Stimulated activated CD8-positive, alpha-beta memory T cell treated with anti-CD3 and anti-CD28 coated beads, Interleukin-15, amount 100 ng/mL, for 4 hours (primary cell): ENCODE measurements at regions not wholly inside any gene's neighbourhood (a gene's known extent, or its start where the extent isn't known, plus 50 kb on each side); places are given as distances from the start of the nearest gene placed in this dataset.
A peak's percentile ranks its signal among the peaks of the same experiment; 100 is the strongest.
"Not testable (repeated sequence)": the region's sequence is repeated elsewhere in the genome, so short reads cannot be mapped to it uniquely, and the experiment has no call there.

Experiments used
- DNase-seq, 2 donors: peaks; one replicate each; pipeline ENCODE4 v3.0.0-alpha.2; 2020; ENCODE audit warnings: low read depth in 2 of 2

- no peak for DNase-seq
Observed at GRCh38 chr3:182626484-182627467, 166.5 kb upstream of the ATP11B start.

GRCh38 chr3:182628531-182628930, 164.8 kb upstream of the ATP11B start:
- DNase-seq: no peak

DNA sequence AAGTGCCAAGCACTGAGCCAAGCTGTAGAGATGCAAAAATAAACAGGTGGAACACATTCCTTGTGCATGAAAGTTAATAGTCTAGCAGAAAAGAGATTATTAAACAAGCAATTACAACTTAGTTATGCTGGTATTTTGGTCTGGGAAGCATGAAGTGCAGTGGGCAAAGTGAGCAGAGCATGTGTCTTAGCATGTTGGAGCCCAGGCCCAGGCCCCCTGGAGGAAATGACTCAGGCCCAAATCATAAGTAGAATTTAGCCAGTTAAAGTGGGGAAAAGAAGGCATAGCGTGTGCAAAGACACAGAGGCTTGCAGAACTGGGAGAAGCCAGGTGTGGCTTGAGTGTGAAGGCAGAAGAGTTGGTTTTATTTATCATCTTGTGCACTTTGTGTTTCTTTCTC, 163.8 kb upstream of the ATP11B start:
- DNase-seq: no peak

- DNase-seq: no peak
Observed at GRCh38 chr3:182631183-182632076, 161.9 kb upstream of the ATP11B start.

DNA sequence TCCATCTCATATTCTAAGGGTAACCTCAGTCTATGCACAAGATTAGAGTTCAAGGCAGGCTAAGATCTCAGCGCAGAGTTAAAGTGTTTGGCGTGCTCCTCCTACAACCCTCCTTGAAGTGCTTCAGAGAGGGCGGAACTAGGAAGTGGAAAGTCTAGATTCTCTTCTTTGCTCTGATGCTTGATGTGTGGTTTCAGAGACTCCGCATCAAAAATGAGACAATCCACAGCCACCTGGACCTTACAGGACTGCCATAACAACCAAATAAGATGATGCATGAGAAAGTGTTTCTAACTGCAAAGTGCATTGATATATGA, 161.3 kb upstream of the ATP11B start:
- DNase-seq: no peak

GRCh38 chr3:182633186-182633585, 160.1 kb upstream of the ATP11B start:
- DNase-seq: no peak

DNA sequence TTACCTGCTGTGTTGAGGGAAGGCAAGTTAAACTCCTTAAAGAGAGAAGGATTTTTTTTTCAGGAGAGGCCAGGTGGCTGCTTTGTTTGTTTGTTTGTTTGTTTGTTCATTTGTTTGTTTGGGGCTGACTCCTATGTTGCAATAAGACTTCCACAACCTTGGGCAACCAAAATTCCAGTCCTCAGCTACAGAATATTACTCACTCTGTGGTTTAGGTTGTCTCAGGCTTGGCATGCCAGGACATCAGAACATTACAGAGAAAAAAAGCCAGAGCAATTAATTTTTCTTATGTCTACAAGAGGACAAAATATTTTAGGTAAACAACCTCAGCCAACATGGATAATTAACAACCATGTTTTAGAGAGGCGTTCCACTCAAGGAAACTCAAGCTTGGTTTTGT, 156.7 kb upstream of the ATP11B start:
- no peak for DNase-seq

DNA sequence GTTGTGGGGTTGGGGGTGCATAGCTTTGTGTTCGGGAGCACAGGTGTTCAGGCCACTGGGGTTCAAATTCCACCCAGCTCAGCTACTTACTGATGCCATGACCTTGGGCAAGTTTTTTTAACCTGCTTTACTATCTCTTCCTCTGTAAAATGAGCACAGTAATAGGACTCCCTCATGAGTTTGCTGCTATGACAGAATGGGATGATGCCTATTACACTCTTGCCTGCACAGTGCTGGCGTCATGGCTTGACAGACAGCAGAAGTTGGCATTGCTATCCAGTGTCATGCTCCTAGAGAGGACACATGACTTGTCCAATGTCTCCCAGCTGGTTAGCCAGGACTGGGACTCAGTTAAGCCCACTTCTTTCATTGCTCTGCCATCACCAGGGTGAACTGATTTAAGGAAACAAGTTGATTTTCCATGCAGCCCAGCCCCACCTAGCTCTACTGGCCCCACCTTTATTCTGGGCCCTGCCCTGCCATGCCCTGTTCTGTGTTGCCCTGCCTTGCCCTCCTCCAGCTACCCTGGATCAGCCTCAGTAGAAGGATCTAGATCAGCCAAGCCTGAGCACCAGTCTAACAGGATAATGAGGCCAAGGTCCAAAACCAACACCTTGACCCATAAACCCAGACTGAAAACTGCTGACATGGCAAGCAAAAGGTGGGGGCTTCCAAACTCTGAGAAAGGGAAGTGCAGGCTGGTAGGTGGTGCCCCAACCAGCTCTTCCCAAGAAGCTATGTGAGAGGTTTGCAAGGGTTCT, 155.8 kb upstream of the ATP11B start:
- DNase-seq: no peak

- no peak for DNase-seq
Observed at GRCh38 chr3:182644013-182644412, 149.3 kb upstream of the ATP11B start.

DNA sequence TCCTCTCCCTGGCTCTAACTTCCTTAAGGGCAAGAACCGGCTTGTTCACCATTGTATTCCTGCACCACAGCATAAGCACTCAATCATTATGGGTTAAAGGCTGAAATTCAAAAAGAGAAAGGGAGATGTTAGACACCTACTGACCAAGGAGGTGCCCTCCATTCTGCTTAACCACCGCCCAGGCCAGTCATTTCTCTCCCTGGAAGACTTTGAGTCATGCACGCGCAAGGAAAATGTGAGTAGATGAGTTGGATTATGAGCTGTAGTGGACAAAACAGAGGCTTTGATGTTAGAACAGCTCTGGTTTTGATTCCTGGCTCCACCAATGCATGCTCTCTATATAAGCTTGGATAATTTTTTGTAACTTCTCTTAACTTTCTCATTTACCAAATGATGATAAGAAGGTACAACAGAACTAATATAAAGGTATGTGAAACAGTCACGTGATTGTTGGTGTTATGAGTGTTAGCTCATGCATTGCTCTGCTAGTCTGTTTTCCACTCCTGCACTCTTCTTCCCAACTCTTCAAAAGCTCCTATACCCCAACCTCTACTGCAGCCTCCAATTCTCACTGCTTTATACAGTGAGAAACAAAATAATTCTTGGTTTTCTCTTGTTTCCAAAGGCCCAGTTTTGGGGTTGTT, 148.4 kb upstream of the ATP11B start:
- no peak for DNase-seq

DNA sequence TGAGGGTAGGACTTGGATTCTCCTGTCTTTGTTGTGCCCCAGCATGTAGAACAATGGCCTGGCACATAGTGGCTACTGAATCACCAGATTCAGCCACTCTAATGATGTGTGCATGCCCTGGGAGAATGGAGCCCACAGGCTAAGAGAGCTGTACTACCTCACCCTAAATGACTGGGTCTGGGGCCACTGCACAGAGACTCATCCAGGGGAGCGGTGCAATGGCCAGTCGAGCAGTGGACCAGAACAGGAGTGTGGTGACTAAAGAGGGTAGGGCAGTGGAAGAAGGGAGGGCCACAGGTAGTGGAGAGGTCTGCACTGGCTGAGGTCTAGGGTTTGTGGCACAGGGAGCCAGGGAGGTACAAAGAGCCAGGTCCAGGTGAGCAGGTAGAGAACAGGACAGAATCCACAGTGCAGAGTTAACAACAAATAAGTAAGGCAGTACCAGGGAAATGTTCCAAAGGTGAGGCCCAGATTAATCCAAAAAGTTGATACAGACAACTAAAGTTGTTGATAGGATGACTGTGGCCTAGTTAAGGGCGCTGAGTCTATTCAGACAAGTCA, 142.7 kb upstream of the ATP11B start:
- no peak for DNase-seq

GRCh38 chr3:182651461-182651860, 141.8 kb upstream of the ATP11B start:
- DNase-seq: no peak

GRCh38 chr3:182653065-182653464, 140.2 kb upstream of the ATP11B start:
- DNase-seq: not testable (repeated sequence)

DNA sequence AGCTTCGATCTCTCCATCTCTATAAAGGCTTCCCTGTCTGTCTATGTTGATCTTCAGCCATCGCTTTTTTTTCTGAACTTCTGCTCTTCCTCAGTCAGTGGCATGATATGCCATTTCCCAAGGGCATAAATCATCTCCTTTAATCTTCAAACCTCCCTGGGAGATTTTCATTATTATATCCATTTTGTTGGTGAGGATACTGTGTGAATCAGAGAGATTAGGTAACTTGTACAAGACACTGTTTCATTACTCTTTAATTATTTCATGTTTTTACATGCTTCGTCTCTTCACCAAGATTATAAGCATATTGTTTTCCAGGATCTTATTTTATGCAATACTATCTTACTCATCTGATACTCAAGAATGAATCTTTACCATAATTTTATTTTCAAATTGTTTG, 124.8 kb upstream of the ATP11B start:
- DNase-seq: no peak

DNA sequence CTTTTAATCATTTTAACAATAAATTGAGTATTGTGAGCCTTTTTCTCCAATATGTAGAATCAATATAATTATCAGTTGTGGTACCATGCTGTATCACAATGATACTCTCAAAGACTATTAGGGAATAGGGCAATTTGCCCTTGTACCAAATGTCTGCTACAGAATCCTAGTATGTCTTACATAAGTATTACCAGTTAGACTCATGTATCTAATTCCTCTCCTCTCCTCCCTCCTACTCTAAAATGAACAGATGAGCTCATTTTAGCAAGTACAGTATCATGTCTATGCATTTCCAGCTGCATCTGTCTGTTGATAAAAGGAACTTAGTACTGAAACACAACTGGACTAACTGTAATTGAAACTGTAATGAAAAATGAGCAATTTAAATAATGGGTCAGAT, 124.3 kb upstream of the ATP11B start:
- no peak for DNase-seq

GRCh38 chr3:182671541-182671940, 121.8 kb upstream of the ATP11B start:
- no peak for DNase-seq

- no peak for DNase-seq
Observed at GRCh38 chr3:182671942-182672341, 121.4 kb upstream of the ATP11B start.

DNA sequence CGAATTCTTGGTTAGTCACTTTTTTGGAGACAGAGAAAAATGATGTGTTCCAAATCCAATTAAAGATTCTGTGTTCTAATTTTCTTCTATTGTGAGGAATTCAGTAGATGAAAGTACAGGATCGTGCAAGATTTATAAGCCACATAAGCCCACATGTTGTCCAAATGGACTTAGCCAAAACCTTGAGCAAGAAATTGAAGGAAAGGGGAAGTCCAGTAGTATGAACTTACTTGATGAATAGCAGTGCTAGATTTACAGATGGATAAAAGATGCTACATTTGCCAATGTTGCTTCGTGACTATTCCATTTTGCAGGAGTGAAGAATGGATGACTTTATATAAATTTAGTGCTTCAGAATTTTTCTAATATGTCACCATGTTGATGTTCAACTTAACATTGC, 120.0 kb upstream of the ATP11B start:
- DNase-seq: no peak

GRCh38 chr3:182682263-182683241, 110.8 kb upstream of the ATP11B start:
- peak in 1 of 2 donors; percentile 27 for DNase-seq

GRCh38 chr3:182683453-182683852, 109.9 kb upstream of the ATP11B start:
- DNase-seq: no peak
